GM18870 (cell line): ENCODE measurements at regions not wholly inside any gene's neighbourhood (a gene's known extent, or its start where the extent isn't known, plus 50 kb on each side); places are given as distances from the start of the nearest gene placed in this dataset.

Source experiments
- ATAC-seq: cut with Tn5 transposase; IDR thresholded peaks from one replicate; pipeline ENCODE4 v1.9.1; 2021; ENCODE audit warnings: moderate library complexity; ENCODE audit not compliant: unreplicated experiment

DNA sequence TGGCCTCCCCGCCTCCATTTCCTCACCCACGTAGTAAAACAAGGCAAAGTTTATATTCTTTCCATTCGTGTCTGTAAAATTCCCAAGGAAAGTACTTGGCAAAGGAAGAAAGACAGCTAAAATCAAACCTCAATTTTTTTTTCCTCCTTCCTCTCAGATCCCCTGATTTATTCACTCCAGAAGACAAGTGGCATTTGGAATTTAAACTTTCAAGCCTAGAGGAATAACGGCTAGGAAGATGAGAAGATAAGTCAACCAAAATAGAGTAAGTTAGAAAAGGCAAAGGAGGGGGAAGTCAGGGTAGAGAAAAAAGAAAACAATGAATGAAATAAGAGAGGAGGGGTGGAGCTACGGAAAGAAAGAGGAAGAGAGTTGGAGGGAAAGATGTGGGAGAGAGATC lies 198.9 kb upstream of the PIK3C3 start:
- ATAC-seq = no peak

DNA sequence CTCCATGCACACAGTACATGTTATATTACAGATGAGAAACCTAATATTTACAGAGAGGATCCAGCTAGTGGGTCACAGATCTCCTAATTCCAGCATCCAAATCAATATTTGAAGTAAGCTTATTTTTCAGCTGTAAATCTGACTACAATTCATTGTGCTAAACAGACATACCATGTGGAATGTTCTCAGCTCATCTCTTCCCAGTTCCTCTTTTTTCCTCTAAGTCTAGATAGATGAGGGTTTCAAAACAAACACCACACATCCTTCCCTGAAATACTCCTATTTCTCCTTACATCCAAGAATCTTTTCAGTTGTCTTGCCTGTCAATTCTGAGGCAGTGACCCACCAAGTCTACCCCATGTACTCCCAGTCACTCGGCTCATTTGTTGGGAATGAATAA lies 200.7 kb upstream of the PIK3C3 start:
- no peak for ATAC-seq

DNA sequence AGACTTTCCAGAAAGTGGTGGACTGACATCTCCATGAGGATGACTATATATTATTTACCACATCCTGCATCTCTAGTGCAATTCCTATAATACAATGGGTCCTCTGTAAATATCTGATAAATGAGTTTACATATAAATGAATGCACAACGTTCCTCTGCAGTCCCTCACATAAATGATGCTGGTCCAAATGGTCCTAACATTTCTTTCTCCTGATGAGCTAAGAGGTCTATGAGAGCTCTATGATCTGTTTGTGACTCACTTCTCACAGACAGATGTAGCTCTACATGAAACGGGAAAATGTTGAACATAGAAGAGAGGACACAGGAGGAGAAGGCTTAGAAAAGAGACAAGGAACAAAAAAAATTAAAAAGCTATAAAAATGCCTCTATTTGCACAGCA lies 201.2 kb upstream of the PIK3C3 start:
- no peak for ATAC-seq

DNA sequence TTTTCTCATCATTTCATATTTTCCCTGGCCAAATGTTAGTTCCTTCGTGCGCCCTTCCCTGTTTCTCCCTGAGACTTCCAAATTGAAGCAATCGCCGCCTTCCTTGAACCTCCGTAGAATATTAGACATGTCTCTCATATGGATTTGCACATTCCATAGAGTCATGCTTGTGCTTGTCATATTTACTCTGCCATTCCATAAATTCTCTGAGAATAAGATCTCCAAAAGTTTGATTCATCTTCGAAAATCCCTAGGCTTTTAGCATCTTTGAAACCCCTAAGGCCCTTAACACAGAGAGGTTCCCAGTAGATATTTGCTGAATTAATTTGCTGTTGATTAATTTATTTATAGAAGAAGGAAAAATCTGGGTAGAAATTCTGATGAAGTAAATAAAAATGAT lies 202.2 kb upstream of the PIK3C3 start:
- ATAC-seq = no peak

DNA sequence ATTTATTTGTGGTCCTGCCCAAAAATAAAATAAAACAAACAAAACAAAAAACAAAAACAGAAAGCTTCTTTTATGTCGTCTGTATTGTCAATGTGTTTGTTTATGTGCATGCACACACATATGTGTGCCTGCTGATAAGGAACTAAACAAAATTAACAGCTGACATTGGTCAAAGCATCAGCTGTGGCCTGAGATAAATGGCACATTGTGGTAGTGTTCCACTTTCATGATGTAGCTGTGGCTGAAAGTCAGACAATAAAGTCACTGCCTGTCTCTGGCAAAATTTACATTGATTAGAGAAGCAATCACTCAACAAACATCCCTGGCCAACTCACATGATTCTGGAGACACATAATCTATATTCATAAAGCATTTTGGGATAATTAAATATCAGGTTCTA lies 203.4 kb upstream of the PIK3C3 start:
- no peak for ATAC-seq

DNA sequence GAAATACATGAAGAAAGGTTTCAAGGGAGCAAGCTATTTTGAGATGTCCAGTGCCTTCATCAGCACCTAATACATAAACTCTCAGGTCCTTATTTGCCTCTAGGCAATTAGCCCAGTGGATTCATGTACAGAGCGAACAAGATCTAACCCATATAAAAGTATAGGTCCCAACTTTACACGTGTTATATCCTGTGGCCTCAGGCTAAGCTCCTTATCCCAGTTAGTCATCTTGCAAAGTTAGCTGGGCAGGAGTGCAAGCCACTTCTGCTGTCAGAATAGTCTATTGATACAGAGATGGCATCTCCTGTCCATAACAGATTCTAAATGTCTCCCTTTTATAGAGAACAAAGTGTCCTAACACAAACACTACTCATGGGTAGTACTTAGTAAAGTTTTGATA lies 203.9 kb upstream of the PIK3C3 start:
- no peak for ATAC-seq

DNA sequence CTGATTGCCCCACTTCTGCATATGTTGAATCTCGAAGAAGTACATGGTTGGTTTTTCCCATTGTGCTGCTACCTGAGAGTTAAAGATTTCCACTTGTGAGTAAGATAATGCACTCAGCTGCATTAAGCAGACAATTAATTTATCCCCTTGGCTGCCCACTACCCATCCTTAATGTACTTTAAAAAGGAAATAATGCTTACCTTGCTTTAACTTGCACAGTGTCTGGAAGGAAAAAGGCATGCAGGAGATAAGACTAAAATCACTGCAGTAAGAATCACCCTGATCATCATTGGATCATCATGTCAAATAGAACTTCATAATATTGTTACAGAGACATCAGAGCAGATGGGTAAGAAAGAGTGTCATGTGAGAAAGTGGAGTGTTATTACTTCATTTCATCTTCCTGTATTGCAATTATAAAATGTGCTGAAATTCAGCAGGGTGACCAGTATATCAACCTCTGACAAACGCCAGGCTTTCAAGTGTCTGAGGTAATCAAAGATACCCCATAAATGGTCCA lies 207.3 kb upstream of the PIK3C3 start:
- no peak for ATAC-seq

DNA sequence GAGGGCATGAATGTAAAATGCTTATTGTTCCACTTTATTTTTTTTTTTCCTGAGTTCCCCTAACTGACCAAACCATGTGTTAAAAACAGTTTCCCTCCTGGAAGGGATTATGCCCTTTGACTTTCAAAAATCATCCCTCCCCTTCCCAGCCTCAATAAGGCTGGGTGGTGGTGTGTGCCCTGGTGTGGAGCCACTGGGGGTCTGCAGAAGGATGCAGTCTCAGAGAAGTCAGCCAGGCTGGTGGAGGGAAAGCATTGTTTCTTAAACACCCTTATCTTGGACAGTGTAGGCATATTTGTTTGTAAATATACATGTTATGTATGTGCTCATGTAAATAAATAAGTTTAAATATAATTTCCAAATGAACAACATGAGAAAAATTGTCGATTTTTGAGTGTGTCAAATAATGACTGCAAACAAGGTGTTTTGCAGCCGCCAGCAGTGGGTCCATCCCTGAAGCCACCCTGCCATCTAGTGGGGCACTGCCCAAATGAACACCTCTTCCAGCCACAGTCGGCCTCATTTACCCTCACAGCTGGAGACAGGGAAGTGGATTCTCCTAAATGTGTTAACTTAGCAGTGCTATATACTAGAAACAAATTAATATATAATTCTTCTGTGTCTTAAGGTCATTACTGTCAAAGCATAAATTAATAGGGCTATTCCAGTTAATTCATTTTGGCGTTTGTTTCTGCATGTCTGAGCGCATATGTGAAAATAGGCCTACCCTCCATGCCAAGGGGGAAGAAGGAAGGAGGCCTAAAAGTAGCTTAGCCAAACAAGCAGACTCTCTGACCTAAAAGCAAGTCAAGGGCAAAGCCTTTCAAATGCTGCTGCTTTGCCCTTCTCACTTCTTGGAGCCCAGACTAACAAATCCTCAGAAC lies 209.6 kb upstream of the PIK3C3 start:
- ATAC-seq = peak; percentile 57

DNA sequence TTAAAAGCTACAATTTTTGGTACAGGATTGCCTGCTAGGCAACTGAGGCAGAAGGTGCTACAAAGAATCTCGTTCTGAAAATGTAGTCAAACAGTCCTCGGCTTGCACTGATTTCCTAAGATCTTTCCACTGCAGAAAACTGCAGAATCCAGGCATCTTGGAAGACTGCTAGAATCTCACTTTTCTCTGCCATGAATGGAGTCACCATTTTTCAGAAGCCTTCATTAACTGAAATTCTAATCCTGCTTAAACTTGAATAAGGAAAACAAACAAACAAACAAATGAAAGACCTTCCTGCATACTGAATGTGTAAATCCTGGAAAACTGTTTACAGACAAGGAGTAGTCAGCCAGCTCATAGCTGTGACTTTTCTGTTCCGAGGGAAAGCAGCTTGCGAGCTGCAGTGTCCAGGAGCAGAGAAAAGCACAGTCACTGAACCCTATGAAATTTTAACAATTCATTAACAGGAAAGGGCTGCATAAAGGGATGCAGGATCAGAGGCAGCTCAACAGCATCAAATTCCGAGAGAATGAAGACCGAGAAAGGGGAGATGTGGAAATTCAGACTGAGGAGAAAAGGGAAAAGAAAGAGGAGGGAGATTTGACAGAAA lies 210.5 kb upstream of the PIK3C3 start:
- ATAC-seq = no peak

DNA sequence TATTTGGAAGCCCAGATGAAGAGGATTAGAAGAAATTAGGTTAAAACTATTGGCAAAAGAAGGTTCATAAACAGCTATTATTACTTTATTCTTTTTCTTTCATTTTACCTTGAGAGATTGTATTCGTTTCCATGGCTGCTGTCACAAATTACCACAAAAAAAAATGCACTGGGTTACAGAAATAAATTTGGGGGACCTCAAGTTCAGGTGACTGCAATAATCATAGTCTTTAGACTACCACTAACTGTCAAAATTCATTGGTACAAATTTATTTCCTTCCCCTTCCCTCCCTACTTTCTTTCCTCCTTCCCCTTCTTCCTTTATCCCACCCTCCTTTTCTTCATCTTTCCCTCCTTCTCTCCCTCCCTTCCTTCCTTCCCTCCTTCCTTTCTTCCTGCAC lies 217.8 kb upstream of the PIK3C3 start:
- ATAC-seq = no peak

DNA sequence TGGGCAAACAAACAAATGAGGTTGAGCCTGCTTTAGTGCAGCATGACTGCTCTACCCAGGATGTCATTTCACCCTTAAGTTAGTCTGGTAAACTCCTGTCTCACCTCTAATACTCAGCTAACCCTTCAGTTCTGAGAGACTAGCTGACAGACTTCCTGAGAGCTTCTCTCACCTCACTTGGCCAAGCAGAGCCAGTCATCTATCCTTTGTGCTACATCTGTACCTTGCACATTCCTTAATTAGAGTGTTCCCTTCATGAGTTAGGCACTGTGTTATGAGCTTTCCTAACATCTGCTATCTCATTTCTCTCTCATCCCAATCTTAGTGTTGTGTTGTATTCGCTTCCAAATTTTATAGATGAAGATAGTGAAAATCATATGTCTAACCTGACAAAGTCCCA lies 220.1 kb upstream of the PIK3C3 start:
- no peak for ATAC-seq

DNA sequence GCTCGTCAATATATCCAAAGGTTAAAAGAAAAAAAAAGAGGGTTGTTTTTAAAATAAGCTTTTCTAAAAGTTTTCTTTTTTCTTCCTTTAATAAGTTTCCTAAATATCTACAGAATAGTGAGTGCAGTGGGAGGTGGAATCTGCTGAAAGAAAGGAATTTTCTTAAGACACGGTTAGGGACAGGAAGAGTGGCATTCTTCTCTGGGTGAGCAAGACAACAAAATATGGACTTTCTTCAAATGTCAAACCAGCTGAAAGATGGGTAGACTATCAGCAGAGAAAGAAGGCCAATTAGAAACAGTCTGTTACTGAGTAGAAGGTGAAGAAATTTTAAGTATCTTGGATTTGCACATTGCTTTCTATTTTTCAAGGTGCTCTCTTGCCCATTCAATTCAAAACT lies 222.7 kb upstream of the PIK3C3 start:
- ATAC-seq = no peak

DNA sequence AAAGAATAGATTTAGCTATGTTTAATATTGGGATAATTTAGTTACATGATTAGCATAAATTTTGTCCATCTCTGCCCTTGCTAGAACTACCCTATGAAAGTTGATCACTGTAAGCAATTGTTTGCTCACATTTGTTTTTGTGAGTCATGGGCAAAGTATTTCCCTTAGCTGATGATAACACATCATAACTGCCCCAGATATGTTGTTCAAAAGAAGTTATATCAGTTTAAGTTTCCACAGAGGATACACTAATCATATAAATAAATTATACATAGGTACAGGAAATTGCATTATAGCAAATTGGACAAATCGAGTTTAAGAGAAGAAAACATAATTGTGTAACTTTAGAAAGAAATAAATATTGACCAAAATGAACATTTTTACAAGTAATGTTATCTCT lies 223.2 kb upstream of the PIK3C3 start:
- ATAC-seq = no peak

DNA sequence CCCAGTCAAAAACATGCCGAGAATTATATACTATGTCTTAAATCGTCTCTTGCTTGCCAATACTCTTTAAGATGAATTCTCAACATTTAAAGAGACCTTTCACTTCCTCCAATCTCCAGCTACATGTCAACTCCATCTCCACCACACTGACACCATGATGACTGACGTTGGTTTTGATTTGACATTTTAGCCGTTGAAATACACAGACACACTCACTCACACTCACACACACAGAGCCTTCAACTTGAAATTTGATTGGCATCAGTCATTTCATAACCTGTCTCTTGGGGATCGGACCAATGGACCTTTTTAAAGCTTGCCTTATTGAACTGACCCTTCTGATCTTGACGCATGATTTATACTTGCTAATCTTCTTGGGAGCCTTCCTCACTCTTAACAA lies 230.8 kb upstream of the PIK3C3 start:
- no peak for ATAC-seq

DNA sequence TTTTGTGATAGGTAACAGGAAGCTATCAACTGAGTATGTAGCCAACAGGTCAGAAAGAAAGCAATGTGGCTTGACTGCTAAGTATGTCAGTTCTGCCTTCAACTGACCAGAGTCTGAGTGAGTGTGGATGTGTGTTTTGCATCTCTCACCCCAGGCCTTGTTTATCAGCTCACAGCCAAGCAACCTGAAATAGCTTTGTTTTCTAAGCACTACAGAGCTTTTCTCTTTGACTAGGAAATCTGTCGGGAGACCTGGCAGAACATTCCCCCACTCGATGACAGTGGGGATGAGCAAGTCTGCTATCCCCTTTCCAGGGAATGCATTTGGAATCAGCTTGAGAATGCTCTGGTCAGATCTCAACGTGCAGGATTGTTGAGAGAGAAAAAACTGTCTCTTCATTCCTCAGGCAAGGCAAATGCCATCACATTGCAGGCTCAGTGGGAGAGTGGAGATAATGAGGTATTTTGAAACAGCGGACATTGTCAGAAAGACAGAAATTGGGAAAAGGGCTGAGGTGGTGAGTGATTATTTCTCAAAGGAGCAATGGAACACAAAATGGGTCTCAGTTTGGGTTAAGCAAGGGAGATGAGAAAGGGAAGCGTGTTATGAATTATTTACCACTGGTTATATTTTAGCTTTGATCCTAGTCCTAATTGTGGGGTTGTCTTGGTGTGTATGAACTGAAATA lies 233.8 kb upstream of the PIK3C3 start:
- ATAC-seq = no peak

DNA sequence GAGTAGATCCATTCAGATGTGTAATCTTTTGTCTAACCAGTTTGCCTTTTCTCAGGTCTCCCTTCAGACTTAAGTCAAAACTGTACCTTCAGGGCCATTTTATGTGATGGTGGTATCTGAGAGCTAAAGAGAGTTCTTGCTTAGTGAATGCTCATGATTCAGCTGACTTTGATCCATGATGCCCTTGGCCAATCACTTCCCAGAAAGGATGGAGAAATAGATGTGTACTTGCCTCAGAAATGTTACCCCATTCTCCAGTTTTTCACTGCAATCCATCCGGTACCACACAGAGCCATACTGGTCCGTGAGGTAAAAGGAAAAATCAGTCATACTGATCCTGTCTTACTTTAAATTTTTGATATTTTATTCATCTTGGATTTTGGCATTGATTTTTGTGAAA lies 234.8 kb upstream of the PIK3C3 start:
- ATAC-seq = no peak

DNA sequence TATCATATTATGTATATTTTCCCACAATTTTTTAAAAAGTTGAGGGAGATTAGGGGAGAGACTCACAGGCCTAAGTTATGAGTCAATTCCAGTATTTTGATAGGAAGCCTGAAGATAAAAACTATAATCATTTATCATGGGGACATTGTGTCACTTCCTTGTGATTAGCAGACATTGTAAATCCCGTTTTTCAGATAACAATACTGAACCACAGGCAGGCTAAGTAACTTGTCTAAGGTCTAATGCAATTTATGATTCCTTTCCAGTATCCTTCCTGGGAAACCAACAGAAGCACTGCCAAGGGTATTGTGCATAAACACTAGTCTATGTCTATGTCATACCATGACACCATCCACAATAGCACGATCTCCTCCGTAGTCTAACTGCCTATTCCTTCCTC lies 235.2 kb upstream of the PIK3C3 start:
- no peak for ATAC-seq

DNA sequence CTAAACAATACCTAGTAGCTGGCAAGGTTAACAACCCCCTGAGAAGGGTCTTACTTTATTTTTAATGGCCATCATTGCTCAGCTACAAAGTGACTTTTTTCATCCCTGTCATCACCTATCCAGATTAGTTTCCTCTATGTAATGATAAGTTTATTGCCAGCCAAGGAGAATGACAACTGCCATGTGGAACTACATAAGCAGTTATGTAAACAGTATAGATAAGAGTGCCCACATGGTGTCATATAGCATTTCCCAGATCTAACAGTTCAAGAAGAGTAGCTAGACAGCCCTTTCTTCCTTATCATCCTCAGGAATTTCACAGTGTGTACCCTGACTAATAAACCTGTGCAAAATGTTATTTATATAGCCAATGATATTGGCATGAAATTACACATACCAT lies 240.2 kb upstream of the PIK3C3 start:
- no peak for ATAC-seq

DNA sequence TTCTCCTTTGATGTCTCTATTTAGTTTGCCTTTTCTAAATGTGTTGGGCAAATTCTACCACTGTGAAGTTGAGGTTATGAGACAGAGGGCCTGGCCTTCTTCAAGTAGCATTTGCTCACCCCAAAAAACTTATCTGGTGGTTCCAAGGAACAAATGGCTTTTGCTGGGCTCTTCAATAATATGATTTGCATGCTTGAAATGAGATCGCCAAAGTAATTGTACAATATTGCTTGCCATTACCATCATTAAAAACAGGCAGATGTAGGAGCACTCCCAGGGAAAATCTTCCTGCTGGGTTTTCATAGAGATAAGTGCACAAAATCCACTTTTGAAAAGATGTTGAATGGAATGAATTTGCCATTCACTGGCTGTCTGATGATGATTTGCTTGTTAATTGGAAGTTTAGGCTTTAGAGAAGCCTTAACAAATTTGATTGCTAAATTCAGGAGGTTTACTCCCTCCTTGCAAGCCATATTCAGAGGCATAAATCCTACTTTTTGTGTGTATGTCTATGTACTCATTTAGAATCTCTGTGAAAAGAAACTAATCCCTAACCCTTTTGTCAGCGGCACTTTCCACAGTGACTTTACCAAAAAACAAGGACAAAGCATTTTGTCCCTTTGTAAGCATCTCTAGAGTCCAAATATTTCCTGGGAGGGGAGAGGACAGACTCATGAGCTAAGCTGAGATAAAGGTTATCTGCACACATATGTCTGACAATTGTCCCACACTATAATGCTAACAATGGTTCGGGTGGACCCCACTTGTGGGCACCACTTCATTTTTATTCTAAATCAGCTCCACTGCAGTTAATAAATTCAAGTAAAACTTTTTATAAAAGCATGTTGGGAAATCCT lies 240.8 kb upstream of the PIK3C3 start:
- no peak for ATAC-seq

DNA sequence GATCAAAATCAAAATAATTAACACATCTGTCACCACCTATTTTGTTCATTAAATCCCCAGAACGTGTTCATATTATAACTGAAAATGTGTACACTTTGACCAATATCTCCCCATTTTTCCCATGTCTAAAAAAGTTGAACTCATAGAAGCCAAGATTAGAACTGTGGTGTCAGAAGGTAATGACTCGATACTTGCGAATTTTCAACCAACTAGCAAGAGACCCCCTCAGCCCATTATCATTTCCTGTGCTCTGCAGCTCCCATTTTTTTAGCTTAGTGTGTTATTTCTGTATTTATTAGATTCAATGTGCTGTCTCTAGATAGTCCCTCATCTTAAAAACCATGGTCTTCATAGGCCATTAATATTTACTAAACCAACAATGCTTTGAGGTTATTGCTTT lies 248.7 kb upstream of the PIK3C3 start:
- ATAC-seq = no peak
